GM18870 (cell line): ENCODE measurements at regions not wholly inside any gene's neighbourhood (a gene's known extent, or its start where the extent isn't known, plus 50 kb on each side); places are given as distances from the start of the nearest gene placed in this dataset.
A peak's percentile ranks its signal among the peaks of the same experiment; 100 is the strongest.
"Not testable (repeated sequence)": the region's sequence is repeated elsewhere in the genome, so short reads cannot be mapped to it uniquely, and the experiment has no call there.

Source experiments
- ATAC-seq: cut with Tn5 transposase; IDR thresholded peaks from one replicate; pipeline ENCODE4 v1.9.1; 2021; ENCODE audit warnings: moderate library complexity; ENCODE audit not compliant: unreplicated experiment

DNA sequence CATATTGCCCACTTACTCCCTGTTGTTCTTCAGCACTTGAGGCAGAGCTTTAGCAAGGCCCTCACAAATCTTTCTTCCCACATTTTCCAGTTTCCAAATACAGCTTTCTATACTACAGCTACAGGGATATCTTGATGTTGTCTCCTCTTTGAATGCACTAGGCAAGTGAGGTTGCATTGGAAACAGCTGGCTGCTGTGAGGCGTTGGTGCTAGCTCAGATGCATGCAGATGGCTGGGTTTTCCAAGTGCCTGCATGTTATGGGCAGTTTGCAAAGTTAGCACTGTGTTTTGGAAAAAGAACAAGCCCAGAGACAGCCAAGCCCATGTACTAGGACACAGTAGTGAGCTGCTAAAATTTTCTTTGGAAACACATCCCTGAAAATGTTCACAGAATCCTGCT is 315.1 kb upstream of the RASGEF1B start:
- ATAC-seq = no peak

DNA sequence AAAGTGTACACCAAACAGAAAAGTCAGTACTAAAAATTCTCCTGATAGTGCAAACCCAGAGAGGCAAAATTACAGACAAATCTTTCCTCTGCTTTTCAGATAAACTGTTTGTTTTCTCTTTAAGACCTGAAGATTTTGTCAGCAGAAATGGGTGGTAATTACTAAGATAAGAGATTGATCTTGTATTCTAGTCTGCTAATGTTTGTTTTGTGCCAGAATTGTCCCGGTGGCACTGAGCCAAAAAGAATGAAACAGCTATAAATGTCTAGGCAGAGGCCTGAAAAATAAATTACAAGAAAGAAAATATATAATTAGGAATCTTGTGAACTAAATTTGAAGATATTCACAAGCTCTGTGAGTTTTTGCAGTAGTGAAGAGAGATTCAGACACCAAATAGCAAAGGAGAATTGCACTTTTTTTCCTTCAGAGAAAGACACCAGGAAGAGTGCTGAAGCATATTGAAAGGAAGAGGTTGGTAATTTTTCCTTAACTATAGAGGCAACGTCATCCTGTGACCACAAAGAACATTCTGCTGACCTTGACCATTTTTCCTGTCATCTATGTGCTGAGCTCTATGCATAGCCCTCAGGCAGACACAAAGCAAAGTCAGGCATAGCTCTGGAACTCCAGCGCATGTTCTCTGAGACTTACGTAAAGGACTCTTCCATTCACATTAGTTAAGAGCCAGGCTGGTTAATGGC is 314.5 kb upstream of the RASGEF1B start:
- ATAC-seq = no peak

DNA sequence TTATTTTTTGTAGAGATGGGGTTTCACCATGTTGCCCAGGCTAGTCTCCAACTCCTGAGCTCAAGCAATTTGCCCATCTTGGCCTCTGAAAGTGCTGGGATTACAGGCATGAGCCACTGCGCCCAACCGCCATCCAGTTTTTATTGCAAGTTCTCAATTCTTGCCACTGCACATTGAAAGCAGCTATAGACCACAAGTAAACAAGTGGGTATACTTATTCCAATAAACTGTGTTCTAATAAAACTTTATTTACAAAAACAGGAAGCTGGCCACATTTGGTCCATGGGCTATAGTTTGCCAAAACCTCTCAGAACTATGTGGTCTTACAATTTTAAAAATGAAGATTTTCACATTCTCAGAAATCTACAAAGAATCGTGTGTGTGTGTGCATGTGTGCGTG is 313.6 kb upstream of the RASGEF1B start:
- ATAC-seq = no peak

DNA sequence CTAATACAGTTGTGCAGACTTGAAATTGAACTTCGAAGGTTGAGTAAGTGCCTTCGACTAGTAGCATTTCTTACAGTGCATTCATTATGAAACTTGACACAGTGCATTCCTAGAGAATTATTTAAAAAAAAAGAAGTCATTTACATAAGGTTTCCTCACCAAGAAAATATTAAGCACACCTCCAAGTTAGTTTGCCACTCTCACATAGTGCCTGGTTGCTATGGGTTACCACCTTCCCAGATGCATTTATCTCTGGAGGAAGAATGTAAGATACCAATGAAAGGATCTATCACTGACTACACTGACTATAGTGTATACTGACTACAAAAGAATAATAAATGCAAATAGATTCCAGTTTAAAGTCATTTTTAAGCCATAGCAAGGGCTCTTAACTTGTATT is 311.9 kb upstream of the RASGEF1B start:
- no peak for ATAC-seq

DNA sequence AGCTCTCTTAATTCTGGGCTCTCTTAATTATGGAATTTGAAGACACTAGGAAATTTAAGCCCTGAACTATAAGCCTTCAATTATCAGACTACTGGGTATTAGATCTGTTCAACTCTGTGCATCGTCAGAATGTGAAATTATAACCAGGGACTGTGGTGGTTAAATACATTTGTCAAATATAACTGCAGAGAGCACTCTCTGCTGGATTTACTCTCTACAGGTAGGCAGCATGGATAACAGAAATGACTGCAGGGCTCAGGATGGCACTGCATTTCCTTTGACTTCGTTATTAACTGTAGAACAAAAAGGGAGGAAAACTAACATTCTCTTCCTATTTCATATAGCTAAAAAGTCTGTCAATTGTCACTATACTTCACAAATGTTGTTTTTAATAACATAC is 310.1 kb upstream of the RASGEF1B start:
- ATAC-seq = no peak

DNA sequence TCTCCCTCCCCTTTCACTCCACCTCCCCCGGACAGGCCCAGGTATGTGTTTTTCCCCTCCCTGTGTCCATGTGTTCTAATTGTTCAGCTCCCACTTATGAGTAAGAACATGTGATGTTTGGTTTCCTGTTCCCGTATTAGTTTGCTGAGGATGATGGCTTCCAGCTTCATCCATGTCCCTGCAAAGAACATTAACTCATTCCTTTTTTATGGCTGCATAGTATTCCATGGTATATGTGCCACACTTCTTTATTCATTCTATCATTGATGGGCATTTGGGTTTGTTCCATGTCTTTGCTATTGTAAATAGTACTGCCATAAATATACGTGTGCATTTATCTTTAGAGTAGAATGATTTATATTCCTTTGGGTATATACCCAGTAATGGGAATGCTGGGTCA is 306.0 kb upstream of the RASGEF1B start:
- ATAC-seq = not testable (repeated sequence)

DNA sequence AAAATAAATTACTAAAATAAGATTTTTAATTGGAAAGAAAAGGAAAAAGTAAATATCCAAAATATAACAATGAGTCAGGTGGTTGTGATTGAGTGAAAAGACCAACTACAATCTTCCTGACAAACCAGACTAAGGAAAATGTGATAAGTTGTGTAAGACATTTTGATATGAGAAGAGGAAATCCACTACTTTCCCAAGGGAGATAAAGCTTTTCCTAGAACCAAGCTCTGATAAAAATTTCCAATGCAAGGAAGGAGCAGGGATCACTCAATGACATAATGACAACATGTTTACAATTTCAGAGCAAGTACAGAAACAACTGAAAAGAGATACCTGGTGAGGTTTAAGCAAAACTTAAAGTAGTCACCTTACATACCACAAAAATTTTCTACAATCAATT is 305.1 kb upstream of the RASGEF1B start:
- ATAC-seq = no peak

DNA sequence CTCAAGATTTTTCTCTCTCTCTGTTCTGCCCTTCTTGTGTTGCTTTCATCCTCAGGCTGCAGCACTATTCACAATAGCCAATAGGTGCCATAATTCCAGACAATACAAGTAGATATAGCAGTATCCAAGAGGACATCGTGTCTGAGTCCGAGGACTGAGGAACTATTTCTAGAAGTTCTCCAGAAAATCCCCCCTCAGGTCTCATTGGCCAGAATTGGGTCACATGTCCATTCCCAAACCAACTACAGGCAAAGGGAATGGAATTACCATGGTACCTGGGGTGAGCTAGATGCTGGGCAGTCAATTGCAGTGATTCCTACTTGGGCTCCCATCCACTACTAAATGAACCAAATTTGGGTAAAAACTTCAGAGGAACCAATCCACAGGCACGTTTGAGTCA is 301.9 kb upstream of the RASGEF1B start:
- no peak for ATAC-seq

DNA sequence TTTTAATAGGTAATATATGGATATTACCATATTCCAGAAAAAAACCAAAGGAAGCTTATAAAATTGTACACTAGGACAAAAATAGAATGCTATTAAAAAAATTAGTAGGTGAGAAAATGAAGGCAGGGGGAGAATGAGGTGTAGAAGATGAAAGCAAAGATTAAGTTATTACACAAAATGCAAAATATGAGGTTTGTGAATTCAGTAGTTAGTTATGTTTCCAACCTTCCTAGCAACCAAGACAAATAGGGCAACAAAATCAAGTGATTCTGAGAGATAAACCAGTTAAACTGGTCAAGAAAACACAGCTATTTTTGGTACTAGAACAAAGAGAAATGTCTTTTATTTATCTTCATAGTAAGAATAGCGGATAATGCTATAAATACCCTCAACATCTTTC is 300.0 kb upstream of the RASGEF1B start:
- ATAC-seq = no peak

DNA sequence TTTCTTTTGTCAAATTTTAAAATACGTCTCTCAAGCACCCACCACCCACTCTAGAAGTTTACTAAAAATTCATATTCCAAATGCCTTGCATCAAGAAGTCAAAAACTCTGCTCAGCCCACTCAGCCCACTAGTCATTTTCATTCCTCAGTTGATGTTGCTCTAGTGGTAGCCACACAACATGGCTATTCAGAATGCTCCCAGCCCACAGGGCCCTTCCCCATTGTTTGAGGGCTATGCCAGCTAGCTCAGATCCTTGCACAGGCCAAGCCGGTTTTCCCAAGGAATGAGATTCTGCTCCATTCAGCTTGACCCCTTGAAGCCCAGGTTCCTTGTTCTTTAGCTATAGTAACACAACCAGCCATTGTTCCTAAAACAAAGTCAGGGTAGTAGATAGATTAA is 297.5 kb upstream of the RASGEF1B start:
- ATAC-seq = no peak

DNA sequence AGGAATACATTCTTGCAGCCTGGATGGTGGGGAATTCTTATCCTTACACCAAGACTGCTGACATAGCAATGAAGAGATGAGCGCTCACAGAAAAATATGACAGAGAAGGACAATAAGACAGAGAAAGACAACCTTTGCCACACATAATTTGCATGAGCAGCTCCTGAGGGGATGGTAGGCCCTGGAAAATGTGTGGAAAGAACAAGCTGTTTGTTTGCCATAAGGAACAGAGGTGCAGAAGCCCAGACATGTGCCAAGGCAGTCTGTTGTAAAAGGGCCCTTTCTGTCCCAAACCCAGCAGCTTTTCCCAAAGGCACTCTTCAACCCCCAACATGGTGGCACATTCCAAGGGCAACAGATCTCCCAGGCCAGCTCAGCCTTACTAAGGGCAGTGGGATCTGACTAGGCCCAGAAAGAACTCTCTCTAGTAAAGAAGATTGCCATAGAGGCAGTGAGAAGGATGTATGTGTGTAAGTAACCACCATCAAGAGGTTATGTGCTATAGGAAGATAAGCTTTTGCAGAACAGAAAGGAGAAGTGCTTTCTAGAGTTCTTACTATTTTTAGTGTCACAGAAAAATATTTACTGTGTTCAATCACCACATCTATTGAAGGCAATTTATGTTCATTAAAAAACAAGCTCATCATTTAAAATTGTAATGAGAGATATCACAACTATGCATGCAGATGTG is 287.0 kb upstream of the RASGEF1B start:
- peak; percentile 48 for ATAC-seq

DNA sequence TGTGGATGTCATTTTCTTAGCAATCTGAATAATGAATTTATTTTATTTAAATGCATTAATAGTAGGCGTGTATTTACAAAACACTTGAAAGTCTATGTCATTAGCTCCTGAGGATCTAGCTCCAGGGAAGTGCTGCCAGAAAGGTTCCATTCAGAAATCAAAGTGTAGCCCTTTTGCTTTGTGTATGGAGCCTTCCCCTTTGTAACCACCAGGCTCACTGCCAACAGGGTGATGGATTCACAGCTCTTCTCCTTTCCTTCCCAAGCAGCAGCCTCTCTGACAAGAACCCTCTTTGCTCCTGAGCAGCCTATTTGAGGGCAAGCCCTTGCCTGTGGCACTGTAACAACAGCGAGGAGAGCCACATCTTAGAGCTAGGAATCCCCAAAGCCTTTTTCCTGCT is 286.0 kb upstream of the RASGEF1B start:
- no peak for ATAC-seq

DNA sequence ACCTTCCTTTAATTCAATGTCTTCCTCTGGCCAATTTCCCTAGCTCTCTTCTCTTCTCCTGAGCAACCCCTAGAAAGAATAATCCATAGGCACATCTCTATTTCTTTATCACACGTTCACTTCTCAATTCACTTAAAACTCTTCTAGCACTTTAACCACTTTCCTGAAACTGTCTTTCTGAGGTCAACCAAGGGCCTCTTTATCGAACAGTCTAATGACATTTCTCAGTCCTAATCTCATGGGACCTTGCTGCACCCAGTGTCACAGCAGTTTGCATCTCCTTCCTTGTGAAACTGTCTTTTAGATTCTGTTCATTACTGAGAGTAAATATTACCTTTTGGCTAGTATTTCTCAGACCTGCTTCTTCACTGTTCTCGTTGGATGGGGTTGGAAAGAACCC is 285.3 kb upstream of the RASGEF1B start:
- peak; percentile 96 for ATAC-seq

DNA sequence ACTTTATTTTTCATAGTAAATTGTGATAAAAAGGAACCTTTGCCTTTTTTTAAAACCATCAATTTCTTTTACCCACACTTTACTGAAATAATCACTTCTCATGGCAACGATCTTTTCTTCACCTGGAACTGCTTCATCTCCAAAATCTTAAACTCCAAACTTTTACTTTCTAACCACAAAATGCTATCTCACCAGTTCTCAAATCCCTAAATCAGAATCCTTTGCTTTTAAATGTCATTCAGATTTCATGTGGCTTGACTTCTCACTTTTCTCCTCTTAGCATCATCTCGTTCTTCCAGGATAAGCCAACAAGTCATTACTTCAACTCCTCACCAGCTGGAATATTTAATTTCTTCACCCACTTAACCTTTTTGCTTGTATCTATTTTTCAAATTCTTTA is 284.3 kb upstream of the RASGEF1B start:
- no peak for ATAC-seq

DNA sequence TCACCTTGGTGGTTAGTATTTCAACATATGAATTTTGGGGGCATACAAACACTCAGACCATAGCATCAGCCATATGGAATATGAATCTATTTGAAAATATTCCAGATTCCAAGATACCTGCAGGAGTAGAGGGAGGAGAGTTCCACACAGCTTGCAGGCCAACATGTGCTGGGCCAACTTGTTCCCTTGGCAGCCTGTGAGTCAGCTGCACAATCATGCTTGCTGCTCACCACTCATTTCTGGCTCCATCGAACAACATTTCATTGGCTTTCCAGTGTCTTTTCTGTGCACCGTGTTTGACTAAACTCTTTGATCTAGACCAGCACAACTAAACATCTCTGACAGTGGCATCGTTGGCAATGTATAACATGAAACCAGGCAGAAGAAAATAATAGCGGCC is 282.5 kb upstream of the RASGEF1B start:
- no peak for ATAC-seq

DNA sequence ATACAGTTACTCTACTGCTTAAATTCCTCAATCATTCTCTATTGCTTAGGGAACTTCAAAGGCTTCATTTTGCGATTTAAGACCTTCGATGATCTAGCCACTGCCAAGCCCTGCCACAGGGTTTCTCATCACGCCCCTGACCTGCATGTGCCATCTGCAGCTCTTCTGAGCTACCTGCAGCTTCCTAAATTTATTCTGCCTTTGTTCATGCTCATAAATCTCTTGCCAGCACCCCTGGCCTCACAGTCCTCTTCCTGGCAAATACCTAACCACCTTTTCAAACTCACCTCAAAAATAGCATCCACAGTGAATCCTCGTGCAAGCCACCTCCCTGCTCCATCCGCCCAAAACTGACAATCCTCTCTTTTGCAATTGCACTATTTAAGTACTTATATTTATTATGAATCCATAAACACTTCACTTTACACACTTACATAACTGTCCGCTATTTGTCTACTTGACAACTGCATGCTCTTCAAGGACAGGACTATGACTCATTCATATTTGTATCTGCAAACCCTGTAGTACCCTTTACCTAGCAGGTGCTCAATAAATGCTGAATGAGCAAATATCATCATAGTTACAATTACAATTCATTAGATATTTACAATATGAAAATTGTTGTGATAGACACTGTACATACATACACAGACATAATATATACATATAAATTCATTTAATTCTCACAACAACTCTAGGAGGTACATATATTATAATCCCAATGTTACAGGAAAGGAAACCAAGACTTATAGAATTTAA is 280.0 kb upstream of the RASGEF1B start:
- no peak for ATAC-seq

DNA sequence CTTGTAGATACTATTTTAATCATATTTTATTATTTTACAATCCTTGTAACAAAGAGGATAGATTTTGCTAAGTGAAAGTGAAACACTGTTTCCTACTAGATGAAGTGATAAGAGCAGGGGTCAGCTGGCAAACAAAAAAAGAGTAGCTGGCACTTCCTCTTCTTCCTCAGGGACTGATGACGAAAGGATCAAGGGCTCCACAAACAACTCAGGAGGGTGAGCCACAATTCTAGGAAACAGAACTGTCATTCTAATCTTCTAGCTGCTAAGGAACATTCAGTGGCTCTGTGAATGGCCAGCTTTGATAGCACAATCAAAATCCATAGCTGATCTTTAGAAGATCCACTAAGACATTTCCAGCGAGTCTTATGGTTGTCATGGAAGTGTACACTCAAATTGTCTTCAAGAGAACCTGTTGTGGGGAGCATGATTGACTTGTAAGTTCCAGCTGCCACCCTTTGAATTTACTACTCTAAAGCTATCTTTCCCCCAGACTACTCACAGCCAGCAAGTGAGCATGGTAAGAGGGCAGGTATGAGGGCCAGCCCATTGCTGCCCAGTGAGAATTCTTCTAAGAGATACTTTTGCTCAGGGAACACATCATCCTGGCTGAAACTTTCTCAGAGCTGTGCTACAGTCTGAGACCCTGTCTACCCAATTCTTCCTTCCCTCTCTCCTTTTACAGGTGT is 275.7 kb upstream of the RASGEF1B start:
- no peak for ATAC-seq

DNA sequence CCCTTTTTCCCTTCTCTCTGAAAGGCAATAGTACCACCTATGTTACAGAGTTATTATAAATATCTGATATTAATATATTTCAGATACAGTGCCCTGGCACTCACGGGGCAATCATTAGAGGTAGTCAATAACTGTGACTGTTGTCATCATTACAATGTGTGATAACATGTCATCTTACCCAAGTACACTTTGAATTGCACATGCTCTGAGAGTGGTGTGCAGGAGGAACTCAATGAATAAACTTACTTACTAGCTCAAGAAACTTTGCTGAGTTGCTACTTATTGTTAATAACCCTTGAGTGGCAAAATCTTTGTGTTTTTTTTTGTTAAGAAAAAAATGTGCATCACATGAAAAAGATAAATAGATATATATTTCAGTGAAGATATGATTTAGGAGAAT is 275.1 kb upstream of the RASGEF1B start:
- ATAC-seq = no peak

DNA sequence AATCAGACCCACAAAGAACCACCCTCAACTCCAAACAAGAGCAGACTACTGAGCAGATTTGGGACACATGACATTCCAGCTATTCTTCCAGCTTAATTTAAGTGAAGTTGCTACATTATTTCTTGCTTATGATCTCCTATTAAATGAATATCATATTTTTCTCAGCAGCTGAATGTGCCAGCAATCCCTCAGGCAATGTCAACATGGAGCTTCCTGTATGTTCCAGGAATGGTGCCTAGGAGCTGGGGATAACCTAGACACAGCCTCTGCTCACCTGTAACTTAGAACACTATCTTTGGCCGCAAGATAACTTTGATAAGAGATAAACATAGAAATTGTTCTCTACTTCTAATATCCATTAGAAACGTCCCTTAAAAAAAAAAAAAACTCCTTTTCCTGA is 274.4 kb upstream of the RASGEF1B start:
- no peak for ATAC-seq

DNA sequence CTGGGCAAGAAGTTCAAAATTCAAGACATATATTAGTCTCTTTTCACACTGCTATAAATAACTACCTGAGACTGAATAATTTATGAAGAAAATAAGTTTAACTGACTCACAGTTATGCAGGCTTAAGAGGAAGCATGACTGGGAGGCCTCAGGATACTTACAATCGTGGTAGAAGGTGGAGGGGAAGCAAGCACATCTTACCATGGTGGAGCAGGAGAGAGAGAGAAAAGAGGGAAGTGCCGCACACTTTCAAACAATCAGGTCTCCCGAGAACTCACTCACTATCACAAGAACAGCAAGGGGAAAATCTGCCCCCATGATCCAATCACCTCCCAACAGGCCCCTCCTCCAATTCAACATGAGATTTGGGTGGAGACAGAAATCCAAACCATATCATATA is 273.3 kb upstream of the RASGEF1B start:
- ATAC-seq = no peak

DNA sequence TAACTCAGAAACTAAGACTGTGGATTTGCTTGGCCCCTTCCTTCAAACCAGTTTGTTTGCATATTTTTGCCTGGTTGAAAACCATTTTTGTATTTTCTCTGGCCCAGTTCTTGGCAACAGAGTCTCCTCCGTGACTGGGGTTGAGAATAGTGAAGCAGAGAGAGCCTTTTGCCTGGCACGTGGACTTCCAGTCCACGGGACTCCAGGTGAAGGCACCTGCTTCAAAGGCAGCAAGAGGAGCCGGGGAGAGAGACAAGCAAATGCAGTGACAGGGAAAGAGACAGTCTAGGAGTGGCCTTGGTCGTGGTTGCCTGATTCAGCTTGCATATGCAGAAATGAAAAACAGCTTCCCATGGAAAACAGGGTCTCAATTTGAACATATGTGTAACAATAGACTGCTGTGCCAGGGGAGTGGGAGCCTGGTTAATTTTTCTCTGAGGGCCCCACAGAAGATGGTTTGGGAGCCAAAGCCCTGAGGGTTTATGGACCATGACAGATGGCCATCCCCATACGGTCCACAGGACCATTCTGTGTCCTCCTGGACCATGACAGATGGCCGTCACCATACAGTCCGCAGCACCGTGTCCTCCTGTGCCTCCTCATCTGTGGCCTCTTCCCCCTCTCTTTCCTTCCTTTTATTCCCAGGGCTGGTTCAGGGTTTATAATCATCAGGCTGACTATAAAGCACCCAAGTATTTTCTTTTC is 272.2 kb upstream of the RASGEF1B start:
- no peak for ATAC-seq
